HepG2 (cell line): ENCODE measurements at regions not wholly inside any gene's neighbourhood (a gene's known extent, or its start where the extent isn't known, plus 50 kb on each side); places are given as distances from the start of the nearest gene placed in this dataset.

ENCODE experiments used
- ATAC-seq: fragments of 200-7000 bp; cut with Tn5 transposase; 3 replicates; pipeline ENCODE4 v1.9.1; 2020; ENCODE audit warnings: mild to moderate bottlenecking, moderate library complexity
- BruUV-seq: library from RNA; stranded (reverse); fragments of 400-500 nt; replicated peaks from 2 replicates; lab custom pipeline; 2021; lab: Mats Ljungman, UMichigan
- CTCF ChIA-PET: fragments of 300-600 bp; formaldehyde crosslinking; extraction: SDS; loops from one replicate; lab custom pipeline; 2021; ENCODE audit warnings: low total read pairs, inconsistent platforms, low intra/inter-chr PET ratio; lab: Yijun Ruan, JAX
- POLR2A ChIA-PET: fragments of 350-600 bp; sonication (Branson Sonifier 250); formaldehyde crosslinking; loops from one replicate; lab custom pipeline; 2020; ENCODE audit warnings: antibody characterized with exemption, inconsistent platforms; lab: Yijun Ruan, JAX
- DNase-seq: peaks from one replicate; pipeline ENCODE4 v3.0.0-alpha.2; 2015; ENCODE audit warnings: low spot score
- FAIRE-seq: peaks from 3 replicates; lab custom pipeline; 2011; peaks lifted over from hg19 to GRCh38; lab: Jason Lieb, UNC
- H2AFZ ChIP-seq: one replicate; pipeline ENCODE4 v1.6.1; 2011; ENCODE audit warnings: low read length, inconsistent platforms
- H3K27ac ChIP-seq: fragments of 300-600 bp; 3 replicates; pipeline ENCODE4 v1.8.0; 2011; ENCODE audit warnings: mixed run types, mild to moderate bottlenecking, mixed read lengths, low read length, inconsistent platforms; ENCODE audit not compliant: insufficient read depth; ENCODE audit errors: extremely low read length
- H3K27me3 ChIP-seq, 2 experiments: fragments of 200-600 bp in 1 of 2; 2 replicates in 1 of 2; 3 replicates in 1 of 2; pipeline versions ENCODE4 v1.6.0 to v1.8.0; 2011; ENCODE audit warnings: low read length in 2 of 2, mild to moderate bottlenecking in 2 of 2, moderate library complexity in 2 of 2, inconsistent platforms in 1 of 2; ENCODE audit not compliant: insufficient read depth in 2 of 2, control insufficient read depth in 1 of 2
- H3K36me3 ChIP-seq, 2 experiments: fragments of 200-600 bp in 1 of 2; replicated peaks in 1 of 2; 2 replicates in 1 of 2; 3 replicates in 1 of 2; pipeline versions ENCODE4 v1.5.1 to v1.8.0; 2011; ENCODE audit warnings: low read length in 2 of 2, inconsistent platforms in 1 of 2; ENCODE audit not compliant: insufficient read depth in 2 of 2, control insufficient read depth in 1 of 2
- H3K4me1 ChIP-seq: 2 replicates; pipeline ENCODE4 v1.5.1; 2012; ENCODE audit warnings: low read length, inconsistent platforms; ENCODE audit not compliant: insufficient read depth
- H3K4me2 ChIP-seq: 2 replicates; pipeline ENCODE4 v1.6.0; 2011; ENCODE audit warnings: low read depth, low read length, inconsistent platforms
- H3K4me3 ChIP-seq, 3 experiments: fragments of 200-600 bp in 1 of 3; sonication (generic), shearing (Covaris generic) in 1 of 3; replicated peaks in 1 of 3; 2 replicates each; pipeline ENCODE4 v1.5.1; 2011 to 2016; ENCODE audit warnings: low read length in 3 of 3, inconsistent platforms in 2 of 3, low read depth in 2 of 3, mild to moderate bottlenecking in 2 of 3, control low read depth in 1 of 3, mixed read lengths in 1 of 3; ENCODE audit not compliant: insufficient read depth in 1 of 3
- H3K79me2 ChIP-seq: one replicate; pipeline ENCODE4 v1.6.1; 2011; ENCODE audit warnings: low read length, inconsistent platforms; ENCODE audit not compliant: insufficient read depth
- H3K9ac ChIP-seq: 2 replicates; pipeline ENCODE4 v1.6.0; 2011; ENCODE audit warnings: mild to moderate bottlenecking, low read depth, low read length, inconsistent platforms; ENCODE audit not compliant: insufficient read depth
- H3K9me3 ChIP-seq: 2 replicates; pipeline ENCODE4 v1.5.1; 2012; ENCODE audit warnings: mild to moderate bottlenecking, low read length
- H4K20me1 ChIP-seq: 2 replicates; pipeline ENCODE4 v1.6.0; 2011; ENCODE audit warnings: inconsistent platforms, mild to moderate bottlenecking, low read length, moderate library complexity; ENCODE audit not compliant: insufficient read depth
- AKAP8 ChIP-seq: sonication (generic); formaldehyde crosslinking; IDR thresholded peaks from 2 replicates; pipeline ENCODE4 v1.5.1; 2020; ENCODE audit warnings: mild to moderate bottlenecking, missing genetic modification reagents
- ATF1 ChIP-seq: IDR thresholded peaks from 2 replicates; pipeline ENCODE4 v1.6.1; 2016; ENCODE audit warnings: mild to moderate bottlenecking, control low read depth
- CENPX ChIP-seq: sonication (generic); formaldehyde crosslinking; IDR thresholded peaks from 2 replicates; pipeline ENCODE4 v1.9.0; 2021; ENCODE audit warnings: mild to moderate bottlenecking, missing genetic modification reagents, moderate library complexity
- CHCHD3 ChIP-seq: sonication (generic); formaldehyde crosslinking; IDR thresholded peaks from 2 replicates; pipeline ENCODE4 v1.8.0; 2022; ENCODE audit warnings: mild to moderate bottlenecking, missing genetic modification reagents, moderate library complexity
- ELF3 ChIP-seq: IDR thresholded peaks from 2 replicates; pipeline ENCODE4 v1.6.1; 2016; ENCODE audit warnings: missing genetic modification reagents, missing compliant biosample characterization
- HCFC1 ChIP-seq: fragments of 150-350 bp; IDR thresholded peaks from 2 replicates; pipeline ENCODE4 v1.6.1; 2014; ENCODE audit warnings: low read depth, low read length
- HOXA7 ChIP-seq: sonication (generic); formaldehyde crosslinking; IDR thresholded peaks from 2 replicates; pipeline ENCODE4 v1.8.1; 2022; ENCODE audit warnings: mild to moderate bottlenecking, missing genetic modification reagents, moderate library complexity
- IRF1 ChIP-seq: sonication (generic); formaldehyde crosslinking; IDR thresholded peaks from 2 replicates; pipeline ENCODE4 v1.4.0; 2020; ENCODE audit warnings: low read depth, mild to moderate bottlenecking, missing genetic modification reagents
- MED13 ChIP-seq: sonication (generic); formaldehyde crosslinking; IDR thresholded peaks from 2 replicates; pipeline ENCODE4 v1.5.0; 2020; ENCODE audit warnings: missing genetic modification reagents
- PAWR ChIP-seq: sonication (generic); formaldehyde crosslinking; IDR thresholded peaks from 2 replicates; pipeline ENCODE4 v1.4.0; 2020; ENCODE audit warnings: missing genetic modification reagents, mild to moderate bottlenecking, borderline replicate concordance
- POGZ ChIP-seq: sonication (generic); formaldehyde crosslinking; IDR thresholded peaks from 2 replicates; pipeline ENCODE4 v1.4.0; 2020; ENCODE audit warnings: mild to moderate bottlenecking, missing genetic modification reagents
- RARG ChIP-seq: sonication (generic); formaldehyde crosslinking; IDR thresholded peaks from 2 replicates; pipeline ENCODE4 v1.4.0; 2020; ENCODE audit warnings: low read depth, mild to moderate bottlenecking, missing genetic modification reagents
- SSRP1 ChIP-seq: IDR thresholded peaks from 2 replicates; pipeline ENCODE4 v1.6.1; 2016; ENCODE audit warnings: control low read depth
- SUZ12 ChIP-seq: fragments of 150-350 bp; IDR thresholded peaks from 2 replicates; pipeline ENCODE4 v1.6.1; 2014; ENCODE audit warnings: low read depth, low read length
- THAP8 ChIP-seq: sonication (generic); formaldehyde crosslinking; IDR thresholded peaks from 2 replicates; pipeline ENCODE4 v1.5.1; 2020; ENCODE audit warnings: missing genetic modification reagents, mild to moderate bottlenecking, borderline replicate concordance
- ZBTB7A ChIP-seq: sonication (generic); formaldehyde crosslinking; IDR thresholded peaks from 2 replicates; pipeline ENCODE4 v1.8.0; 2022; ENCODE audit warnings: mild to moderate bottlenecking, missing genetic modification reagents
- ZNF230 ChIP-seq: sonication (generic); formaldehyde crosslinking; IDR thresholded peaks from 2 replicates; pipeline ENCODE4 v1.4.0; 2020; ENCODE audit warnings: mild to moderate bottlenecking, missing genetic modification reagents
- ZNF3 ChIP-seq: IDR thresholded peaks from 2 replicates; pipeline ENCODE4 v1.7.0; 2017; ENCODE audit warnings: inconsistent platforms
- ZNF432 ChIP-seq: sonication (generic); formaldehyde crosslinking; IDR thresholded peaks from 2 replicates; pipeline ENCODE4 v1.5.0; 2020; ENCODE audit warnings: missing genetic modification reagents, mild to moderate bottlenecking, borderline replicate concordance
- ZNF547 ChIP-seq: sonication (generic); formaldehyde crosslinking; IDR thresholded peaks from 2 replicates; pipeline ENCODE4 v1.5.1; 2020; ENCODE audit warnings: mild to moderate bottlenecking, missing genetic modification reagents
- ZNF605 ChIP-seq: sonication (generic); formaldehyde crosslinking; IDR thresholded peaks from 2 replicates; pipeline ENCODE4 v1.8.0; 2022; ENCODE audit warnings: mild to moderate bottlenecking, missing genetic modification reagents
- ZNF614 ChIP-seq: IDR thresholded peaks from 2 replicates; pipeline ENCODE4 v1.6.1; 2018; ENCODE audit warnings: missing biosample characterization, missing genetic modification reagents, inconsistent platforms, borderline replicate concordance
- ZNF850 ChIP-seq: sonication (generic); formaldehyde crosslinking; conservative IDR thresholded peaks from 2 replicates; pipeline ENCODE4 v1.9.0; 2021; ENCODE audit warnings: mild to moderate bottlenecking, missing genetic modification reagents
- WGBS: methylation state at CpG from one replicate; pipeline ENCODE4 v1.1.6; 2017; ENCODE audit warnings: low lambda C conversion rate; 5-methylcytosine and 5-hydroxymethylcytosine counted together
- in situ Hi-C: cut with HindIII; loops from 2 replicates; pipeline ENCODE4 v1.10.0; 2017; ENCODE audit warnings: low pct_unique_long_range_greater_than_20kb; ENCODE audit not compliant: extremely low pct_ligation_motif_present
- intact Hi-C: fragments of 100-400 bp; cut with micrococcal nuclease; formaldehyde crosslinking; loops from one replicate; pipeline ENCODE4 v1.10.0; 2022; ENCODE audit not compliant: unreplicated experiment
- TF ChIP-seq, protein P1 (sequence below): IDR thresholded peaks from 2 replicates; pipeline ENCODE4 v1.6.1; 2016; ENCODE audit warnings: low read depth, control low read depth

DNA sequence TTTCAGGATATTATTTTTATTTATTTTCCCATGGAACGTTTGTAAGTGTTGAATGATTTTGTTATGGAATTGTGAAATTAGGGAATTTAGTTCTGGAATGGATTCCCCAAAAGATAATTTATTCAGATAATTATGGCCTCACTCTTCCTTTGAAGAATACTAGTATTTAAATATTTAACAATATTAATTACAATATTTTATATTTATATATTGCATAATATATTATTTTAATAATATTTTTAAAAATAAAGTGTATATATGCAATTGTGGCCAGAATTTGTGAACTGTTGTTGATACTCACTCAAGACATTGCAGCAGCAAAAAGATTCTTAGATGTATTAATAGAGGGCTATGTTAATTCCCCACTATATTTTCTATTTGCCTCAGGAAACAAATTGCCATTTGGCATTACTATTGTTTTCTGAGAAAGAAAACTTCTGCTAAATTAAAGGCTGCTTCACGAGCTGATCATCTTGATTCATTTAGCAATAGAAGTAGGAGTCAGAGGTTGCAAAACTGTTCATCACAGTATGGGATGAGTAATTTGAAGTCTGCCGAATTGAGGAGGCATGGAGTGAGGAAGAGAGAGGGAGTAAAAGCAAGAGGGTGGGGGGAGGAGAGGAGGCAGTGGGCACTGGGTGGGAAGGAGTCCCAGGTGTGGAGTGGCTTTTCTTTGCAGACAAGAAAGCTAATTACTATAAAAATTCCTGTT is 729.2 kb downstream of the DHX35 start (continued):
- TF ChIP-seq, protein P1, sequence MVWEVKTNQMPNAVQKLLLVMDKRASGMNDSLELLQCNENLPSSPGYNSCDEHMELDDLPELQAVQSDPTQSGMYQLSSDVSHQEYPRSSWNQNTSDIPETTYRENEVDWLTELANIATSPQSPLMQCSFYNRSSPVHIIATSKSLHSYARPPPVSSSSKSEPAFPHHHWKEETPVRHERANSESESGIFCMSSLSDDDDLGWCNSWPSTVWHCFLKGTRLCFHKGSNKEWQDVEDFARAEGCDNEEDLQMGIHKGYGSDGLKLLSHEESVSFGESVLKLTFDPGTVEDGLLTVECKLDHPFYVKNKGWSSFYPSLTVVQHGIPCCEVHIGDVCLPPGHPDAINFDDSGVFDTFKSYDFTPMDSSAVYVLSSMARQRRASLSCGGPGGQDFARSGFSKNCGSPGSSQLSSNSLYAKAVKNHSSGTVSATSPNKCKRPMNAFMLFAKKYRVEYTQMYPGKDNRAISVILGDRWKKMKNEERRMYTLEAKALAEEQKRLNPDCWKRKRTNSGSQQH (CRISPR knock-in tag) = no peak
- no peak for TF ChIP-seq CENPX (CRISPR knock-in tag)
- no peak for TF ChIP-seq CHCHD3 (CRISPR knock-in tag)
- no peak for TF ChIP-seq ZNF547 (CRISPR knock-in tag)
- TF ChIP-seq SSRP1 (CRISPR knock-in tag) = no peak
- TF ChIP-seq ZNF614 (CRISPR knock-in tag) = no peak

- BruUV-seq = no TSS peak
- POLR2A ChIA-PET = no interaction called here
- under 1% methylated on average over 5 of the region's 5 CpGs for WGBS
- TF ChIP-seq HOXA7 (CRISPR knock-in tag) = no peak
- no peak for TF ChIP-seq ZNF850
- no peak for TF ChIP-seq POGZ (CRISPR knock-in tag)
- no peak for TF ChIP-seq AKAP8 (CRISPR knock-in tag)
- TF ChIP-seq ELF3 (CRISPR knock-in tag) = no peak
- TF ChIP-seq SUZ12 = no peak
- no peak for TF ChIP-seq ZNF432 (CRISPR knock-in tag)
- no peak for TF ChIP-seq IRF1 (CRISPR knock-in tag)
- TF ChIP-seq ZNF3 (CRISPR knock-in tag) = no peak
- TF ChIP-seq ZBTB7A (CRISPR knock-in tag) = no peak
- no peak for TF ChIP-seq RARG (CRISPR knock-in tag)
- no peak for TF ChIP-seq MED13
- no peak for TF ChIP-seq PAWR (CRISPR knock-in tag)
- no peak for TF ChIP-seq ATF1 (CRISPR knock-in tag)
- TF ChIP-seq THAP8 = no peak
- no peak for TF ChIP-seq ZNF230
- TF ChIP-seq ZNF605 (CRISPR knock-in tag) = no peak
- no peak for TF ChIP-seq HCFC1
These were observed 714.8 kb downstream of the DHX35 start for GRCh38 chr20:39676857-39677391.

More at GRCh38 chr20:39676857-39677391, 714.8 kb downstream of the DHX35 start:
- Histone ChIP-seq H3K36me3 (no peaks in the 10 kb centered on the region), H3K27me3 (no peaks in the 10 kb centered on the region), H3K4me2 (no peak overlapping the region), H3K27ac (no peak overlapping the region), H3K9me3 (peaks cover 99% of the 10 kb centered on the region), H3K4me1 (no peaks in the 10 kb centered on the region), H3K4me3 (no peak overlapping the region), H3K79me2 (no peaks in the 10 kb centered on the region), H3K9ac (no peak overlapping the region), H4K20me1 (no peaks in the 10 kb centered on the region), H2AFZ (no peak overlapping the region)
- no peak for ATAC-seq
- in situ Hi-C loops (no loop called here), intact Hi-C loops (no loop called here)
- CTCF ChIA-PET = no interaction called here
- no peak for DNase-seq
- FAIRE-seq = no peak
